ENCODE measurements at regions not wholly inside any gene's neighbourhood (a gene's known extent, or its start where the extent isn't known, plus 50 kb on each side); places are given as distances from the start of the nearest gene placed in this dataset.
A peak's percentile ranks its signal among the peaks of the same experiment; 100 is the strongest.

DNA sequence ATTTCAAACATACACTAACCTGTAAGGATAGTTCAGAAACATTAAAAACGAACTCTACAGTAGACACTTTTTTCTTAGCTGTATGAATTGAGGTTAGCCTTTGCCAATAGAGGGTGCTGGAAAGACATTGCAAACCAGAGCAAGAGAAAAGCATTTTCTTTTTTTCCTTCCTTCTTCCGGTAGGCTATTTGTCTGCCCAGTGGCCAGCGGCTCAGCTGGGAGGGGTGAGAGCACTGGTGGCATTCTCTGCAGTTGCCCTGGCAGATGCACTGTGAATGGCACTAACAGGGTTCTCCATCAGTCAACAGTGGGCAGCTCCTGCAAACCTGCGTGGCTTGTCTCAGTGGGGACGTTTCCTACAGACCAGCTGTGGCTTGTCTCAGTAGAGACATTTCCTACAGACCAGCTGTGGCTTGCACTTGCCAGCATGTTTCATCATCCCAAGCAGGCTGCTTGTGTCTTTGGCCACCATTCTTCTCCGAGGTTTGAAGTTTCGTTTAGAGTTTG is 984.5 kb upstream of the CDH18 start:
- WGBS (ENCODE audit: insufficient coverage, insufficient replicate concordance, low lambda C conversion rate, missing lambda C conversion rate) = 3% methylated on average over 7 of the region's 7 CpGs
- intact Hi-C loops (cut with micrococcal nuclease; ENCODE audit: unreplicated experiment) = no loop called here
- RAD21 ChIA-PET (ENCODE audit: unreplicated experiment) = no interaction called here
- Histone ChIP-seq H2AFZ (ENCODE audit: control insufficient read depth, low read depth, low read length) (peak overlapping the region; percentile 9), H3K9me3 (replicated peaks; ENCODE audit: control insufficient read depth, insufficient read depth, low read length) (no peaks in the 10 kb centered on the region), H3K4me2 (ENCODE audit: control insufficient read depth, insufficient read depth) (peak overlapping the region; percentile 2; the same call in 1 of the 2 replicates), H3K4me1 (ENCODE audit: control insufficient read depth, insufficient read depth, low read length) (no peaks in the 10 kb centered on the region), H3K4me3 (no peak overlapping the region), H3K27ac (ENCODE audit: control insufficient read depth, insufficient read depth) (no peak overlapping the region), H4K20me1 (ENCODE audit: control insufficient read depth, insufficient read depth) (no peaks in the 10 kb centered on the region), H3K36me3 (ENCODE audit: control insufficient read depth in 2 of 2, insufficient read depth in 2 of 2, low read length in 1 of 2) (no peaks in the 10 kb centered on the region), H3K27me3 (replicated peaks in 1 of 2; ENCODE audit: control insufficient read depth in 2 of 2, insufficient read depth in 2 of 2, low read length in 1 of 2) (no peaks in the 10 kb centered on the region), H3K79me2 (ENCODE audit: control insufficient read depth, insufficient read depth, low read length) (no peaks in the 10 kb centered on the region), H3K9ac (ENCODE audit: control insufficient read depth, insufficient read depth, low read length) (no peak overlapping the region)
- FAIRE-seq (no peak), DNase-seq (ENCODE audit: low read depth, low spot score) (no peak), ATAC-seq (peak; percentile 68)
- POLR2A ChIA-PET = no interaction called here
- in situ Hi-C loops (cut with MboI) = no loop called here
- BruUV-seq (replicated peaks) = no TSS peak
- CTCF ChIA-PET = interaction anchor here (1.3 to 1.5 kb wide), 2 partner anchors 9 kb away, joined by 3 read pairs; no protein-coding TSS in a partner anchor
- SMC1A ChIA-PET (ENCODE audit: uncharacterized antibody, unreplicated experiment) = interaction anchor here (0.7 kb wide), 1 partner anchor 13 kb away, joined by 3 read pairs; no protein-coding TSS in a partner anchor
- TF ChIP-seq TCF12 (IDR thresholded peaks at IDR 0.05; ENCODE audit: low read depth, low read length) = peak; percentile 10; the same call in 1 of the 2 replicates
- TF ChIP-seq, protein P1, sequence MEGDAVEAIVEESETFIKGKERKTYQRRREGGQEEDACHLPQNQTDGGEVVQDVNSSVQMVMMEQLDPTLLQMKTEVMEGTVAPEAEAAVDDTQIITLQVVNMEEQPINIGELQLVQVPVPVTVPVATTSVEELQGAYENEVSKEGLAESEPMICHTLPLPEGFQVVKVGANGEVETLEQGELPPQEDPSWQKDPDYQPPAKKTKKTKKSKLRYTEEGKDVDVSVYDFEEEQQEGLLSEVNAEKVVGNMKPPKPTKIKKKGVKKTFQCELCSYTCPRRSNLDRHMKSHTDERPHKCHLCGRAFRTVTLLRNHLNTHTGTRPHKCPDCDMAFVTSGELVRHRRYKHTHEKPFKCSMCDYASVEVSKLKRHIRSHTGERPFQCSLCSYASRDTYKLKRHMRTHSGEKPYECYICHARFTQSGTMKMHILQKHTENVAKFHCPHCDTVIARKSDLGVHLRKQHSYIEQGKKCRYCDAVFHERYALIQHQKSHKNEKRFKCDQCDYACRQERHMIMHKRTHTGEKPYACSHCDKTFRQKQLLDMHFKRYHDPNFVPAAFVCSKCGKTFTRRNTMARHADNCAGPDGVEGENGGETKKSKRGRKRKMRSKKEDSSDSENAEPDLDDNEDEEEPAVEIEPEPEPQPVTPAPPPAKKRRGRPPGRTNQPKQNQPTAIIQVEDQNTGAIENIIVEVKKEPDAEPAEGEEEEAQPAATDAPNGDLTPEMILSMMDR (IDR thresholded peaks at IDR 0.05 in 2 of 3, conservative IDR thresholded peaks at IDR 0.05 in 1 of 3; ENCODE audit: control insufficient read depth in 2 of 3, extremely low read depth in 1 of 3, insufficient read depth in 1 of 3, low read depth in 3 of 3, low read length in 3 of 3) = peak in 2 of 3 experiments; percentile 11 to 26; a peak in 3 of 6 replicates
- TF ChIP-seq FOXK2 (IDR thresholded peaks at IDR 0.05) = no peak

- Histone ChIP-seq H3K4me1 (ENCODE audit: control insufficient read depth, insufficient read depth, low read length) (no peaks in the 10 kb centered on the region), H3K36me3 (ENCODE audit: control insufficient read depth in 2 of 2, insufficient read depth in 2 of 2, low read length in 1 of 2) (no peaks in the 10 kb centered on the region), H3K4me3 (no peak overlapping the region), H4K20me1 (ENCODE audit: control insufficient read depth, insufficient read depth) (no peaks in the 10 kb centered on the region), H3K27me3 (replicated peaks in 1 of 2; ENCODE audit: control insufficient read depth in 2 of 2, insufficient read depth in 2 of 2, low read length in 1 of 2) (no peaks in the 10 kb centered on the region), H3K9me3 (replicated peaks; ENCODE audit: control insufficient read depth, insufficient read depth, low read length) (no peaks in the 10 kb centered on the region), H3K4me2 (ENCODE audit: control insufficient read depth, insufficient read depth) (no peak overlapping the region), H2AFZ (ENCODE audit: control insufficient read depth, low read depth, low read length) (no peak overlapping the region), H3K9ac (ENCODE audit: control insufficient read depth, insufficient read depth, low read length) (no peak overlapping the region), H3K79me2 (ENCODE audit: control insufficient read depth, insufficient read depth, low read length) (no peaks in the 10 kb centered on the region), H3K27ac (ENCODE audit: control insufficient read depth, insufficient read depth) (no peak overlapping the region)
- ATAC-seq (peak; percentile 28; the same call in 2 of the 3 replicates), FAIRE-seq (no peak), DNase-seq (ENCODE audit: low read depth, low spot score) (no peak)
- WGBS (ENCODE audit: insufficient coverage, insufficient replicate concordance, low lambda C conversion rate, missing lambda C conversion rate) = 0% methylated on average over 1 of the region's 1 CpG
- no TSS peak for BruUV-seq (replicated peaks)
- CTCF ChIA-PET = no interaction called here
- intact Hi-C loops (cut with micrococcal nuclease; ENCODE audit: unreplicated experiment) (no loop called here), in situ Hi-C loops (cut with MboI) (no loop called here)
- SMC1A ChIA-PET (ENCODE audit: uncharacterized antibody, unreplicated experiment) = interaction anchor here (0.9 kb wide), 1 partner anchor 13 kb away, joined by 3 read pairs; no protein-coding TSS in a partner anchor
- POLR2A ChIA-PET = no interaction called here
- RAD21 ChIA-PET (ENCODE audit: unreplicated experiment) = no interaction called here
- TF ChIP-seq CBX3 (IDR thresholded peaks at IDR 0.05; ENCODE audit: borderline replicate concordance, low read depth) = no peak
- TF ChIP-seq SPI1 (IDR thresholded peaks at IDR 0.05; ENCODE audit: borderline replicate concordance, insufficient read depth, low read depth, low read length) = no peak
- TF ChIP-seq IKZF1 (conservative IDR thresholded peaks at IDR 0.05) = no peak
- TF ChIP-seq MEF2A (IDR thresholded peaks at IDR 0.05; ENCODE audit: insufficient read depth, low read depth, low read length) = no peak
- TF ChIP-seq, protein P2, sequence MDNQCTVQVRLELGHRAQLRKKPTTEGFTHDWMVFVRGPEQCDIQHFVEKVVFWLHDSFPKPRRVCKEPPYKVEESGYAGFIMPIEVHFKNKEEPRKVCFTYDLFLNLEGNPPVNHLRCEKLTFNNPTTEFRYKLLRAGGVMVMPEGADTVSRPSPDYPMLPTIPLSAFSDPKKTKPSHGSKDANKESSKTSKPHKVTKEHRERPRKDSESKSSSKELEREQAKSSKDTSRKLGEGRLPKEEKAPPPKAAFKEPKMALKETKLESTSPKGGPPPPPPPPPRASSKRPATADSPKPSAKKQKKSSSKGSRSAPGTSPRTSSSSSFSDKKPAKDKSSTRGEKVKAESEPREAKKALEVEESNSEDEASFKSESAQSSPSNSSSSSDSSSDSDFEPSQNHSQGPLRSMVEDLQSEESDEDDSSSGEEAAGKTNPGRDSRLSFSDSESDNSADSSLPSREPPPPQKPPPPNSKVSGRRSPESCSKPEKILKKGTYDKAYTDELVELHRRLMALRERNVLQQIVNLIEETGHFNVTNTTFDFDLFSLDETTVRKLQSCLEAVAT (IDR thresholded peaks at IDR 0.05) = no peak
- TF ChIP-seq, protein P3, sequence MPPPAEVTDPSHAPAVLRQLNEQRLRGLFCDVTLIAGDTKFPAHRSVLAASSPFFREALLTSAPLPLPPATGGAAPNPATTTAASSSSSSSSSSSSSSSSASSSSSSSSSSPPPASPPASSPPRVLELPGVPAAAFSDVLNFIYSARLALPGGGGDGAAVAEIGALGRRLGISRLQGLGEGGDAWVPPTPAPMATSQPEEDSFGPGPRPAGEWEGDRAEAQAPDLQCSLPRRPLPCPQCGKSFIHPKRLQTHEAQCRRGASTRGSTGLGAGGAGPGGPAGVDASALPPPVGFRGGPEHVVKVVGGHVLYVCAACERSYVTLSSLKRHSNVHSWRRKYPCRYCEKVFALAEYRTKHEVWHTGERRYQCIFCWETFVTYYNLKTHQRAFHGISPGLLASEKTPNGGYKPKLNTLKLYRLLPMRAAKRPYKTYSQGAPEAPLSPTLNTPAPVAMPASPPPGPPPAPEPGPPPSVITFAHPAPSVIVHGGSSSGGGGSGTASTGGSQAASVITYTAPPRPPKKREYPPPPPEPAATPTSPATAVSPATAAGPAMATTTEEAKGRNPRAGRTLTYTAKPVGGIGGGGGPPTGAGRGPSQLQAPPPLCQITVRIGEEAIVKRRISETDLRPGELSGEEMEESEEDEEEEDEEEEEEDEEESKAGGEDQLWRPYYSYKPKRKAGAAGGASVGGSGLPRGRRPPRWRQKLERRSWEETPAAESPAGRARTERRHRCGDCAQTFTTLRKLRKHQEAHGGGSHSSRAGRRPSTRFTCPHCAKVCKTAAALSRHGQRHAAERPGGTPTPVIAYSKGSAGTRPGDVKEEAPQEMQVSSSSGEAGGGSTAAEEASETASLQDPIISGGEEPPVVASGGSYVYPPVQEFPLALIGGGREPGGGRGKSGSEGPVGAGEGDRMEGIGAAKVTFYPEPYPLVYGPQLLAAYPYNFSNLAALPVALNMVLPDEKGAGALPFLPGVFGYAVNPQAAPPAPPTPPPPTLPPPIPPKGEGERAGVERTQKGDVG (CRISPR knock-in tag; IDR thresholded peaks at IDR 0.05) = no peak
Measured at GRCh38 chr5:20959347-20959746, 971.3 kb upstream of the CDH18 start.

All from GM12878 (cell line).